GM23248 (cell line): ENCODE measurements at regions not wholly inside any gene's neighbourhood (a gene's known extent, or its start where the extent isn't known, plus 50 kb on each side); places are given as distances from the start of the nearest gene placed in this dataset.

Experiments used
- DNase-seq: peaks from one replicate; pipeline ENCODE4 v3.0.0-alpha.2; 2015
- H2AFZ ChIP-seq: fragments of 200-600 bp; sonication (generic); 2 replicates; pipeline ENCODE4 v1.6.1; 2016; ENCODE audit warnings: antibody characterized with exemption
- H3F3A ChIP-seq: fragments of 200-600 bp; sonication (generic); 2 replicates; pipeline ENCODE4 v1.6.1; 2016; ENCODE audit warnings: mild to moderate bottlenecking, antibody characterized with exemption, mixed run types; ENCODE audit not compliant: insufficient read depth
- H3K27ac ChIP-seq: fragments of 200-600 bp; sonication (generic); 2 replicates; pipeline ENCODE4 v1.5.1; 2016; ENCODE audit warnings: mild to moderate bottlenecking
- H3K27me3 ChIP-seq: fragments of 200-600 bp; sonication (generic); replicated peaks from 2 replicates; pipeline ENCODE4 v1.6.1; 2016; ENCODE audit warnings: mild to moderate bottlenecking; ENCODE audit not compliant: insufficient read depth
- H3K36me3 ChIP-seq: fragments of 200-600 bp; sonication (generic); 2 replicates; pipeline ENCODE4 v1.6.1; 2016; ENCODE audit warnings: low read depth, mild to moderate bottlenecking
- H3K4me1 ChIP-seq: fragments of 200-600 bp; sonication (generic); 2 replicates; pipeline ENCODE4 v1.6.1; 2016; ENCODE audit warnings: mild to moderate bottlenecking; ENCODE audit not compliant: insufficient read depth
- H3K4me2 ChIP-seq: fragments of 200-600 bp; sonication (generic); one replicate; pipeline ENCODE4 v1.6.1; 2016; ENCODE audit warnings: mild to moderate bottlenecking; ENCODE audit not compliant: unreplicated experiment
- H3K4me3 ChIP-seq: fragments of 200-600 bp; sonication (generic); 2 replicates; pipeline ENCODE4 v1.5.1; 2016; ENCODE audit warnings: mild to moderate bottlenecking
- H3K79me2 ChIP-seq: fragments of 200-600 bp; sonication (generic); 2 replicates; pipeline ENCODE4 v1.6.1; 2016; ENCODE audit warnings: mild to moderate bottlenecking; ENCODE audit not compliant: insufficient read depth
- H3K9ac ChIP-seq: fragments of 200-600 bp; sonication (generic); 2 replicates; pipeline ENCODE4 v1.6.1; 2016; ENCODE audit warnings: mild to moderate bottlenecking
- H3K9me2 ChIP-seq: fragments of 200-600 bp; sonication (generic); 2 replicates; pipeline ENCODE4 v1.6.1; 2016; ENCODE audit warnings: mixed run types, mild to moderate bottlenecking, moderate library complexity; ENCODE audit not compliant: insufficient read depth
- H3K9me3 ChIP-seq: fragments of 200-600 bp; sonication (generic); one replicate; pipeline ENCODE4 v1.6.1; 2017; ENCODE audit warnings: low read depth
- H4K20me1 ChIP-seq: fragments of 200-600 bp; sonication (generic); 2 replicates; pipeline ENCODE4 v1.6.0; 2016; ENCODE audit not compliant: insufficient read depth
- EZH2 ChIP-seq: fragments of 200-600 bp; sonication (generic); IDR thresholded peaks from 2 replicates; pipeline ENCODE4 v1.6.1; 2018; ENCODE audit warnings: antibody characterized with exemption, mild to moderate bottlenecking; ENCODE audit not compliant: insufficient read depth, poor library complexity, severe bottlenecking
- EZH2phosphoT487 ChIP-seq: fragments of 200-600 bp; sonication (generic); IDR thresholded peaks from 2 replicates; pipeline ENCODE4 v1.6.1; 2018; ENCODE audit warnings: antibody characterized with exemption, moderate library complexity, mild to moderate bottlenecking, low read depth; ENCODE audit not compliant: insufficient read depth
- WGBS, 2 experiments: methylation state at CpG; one replicate each; pipeline ENCODE4 v1.1.6; 2015 to 2017; ENCODE audit warnings: low lambda C conversion rate in 2 of 2, low coverage in 1 of 2; ENCODE audit errors: missing lambda C conversion rate in 2 of 2; 5-methylcytosine and 5-hydroxymethylcytosine counted together
- in situ Hi-C: fragments of 300-500 bp; cut with MboI; formaldehyde crosslinking; loops from 2 replicates; pipeline ENCODE4 v1.15.0; 2020

GRCh38 chr3:63051920-63052319 is 176.7 kb upstream of the CADPS start:
- H3K4me3 ChIP-seq: peak overlapping the region; percentile 39
- H3K9me2 ChIP-seq: no peaks in the 10 kb centered on the region
- H2AFZ ChIP-seq: no peak overlapping the region; the same call in 1 of the 2 replicates
- TF ChIP-seq EZH2phosphoT487: no peak
- TF ChIP-seq EZH2: no peak
- H3K4me2 ChIP-seq: peak overlapping the region; percentile 70
- H3K27ac ChIP-seq: peak overlapping the region; percentile 42; the same call in 1 of the 2 replicates
- no peaks in the 10 kb centered on the region for H3K27me3 ChIP-seq
- DNase-seq: peak; percentile 81
- no peaks in the 10 kb centered on the region for H3K79me2 ChIP-seq
- H4K20me1 ChIP-seq: no peaks in the 10 kb centered on the region
- H3K4me1 ChIP-seq: peaks cover 44% of the 10 kb centered on the region
- peaks cover 36% of the 10 kb centered on the region for H3F3A ChIP-seq
- H3K9ac ChIP-seq: no peak overlapping the region
- in situ Hi-C loops: no loop called here
- no peaks in the 10 kb centered on the region for H3K9me3 ChIP-seq
- WGBS, 2 experiments: 4 to 6% methylated on average over 5 of the region's 5 CpGs
- no peaks in the 10 kb centered on the region for H3K36me3 ChIP-seq

DNA sequence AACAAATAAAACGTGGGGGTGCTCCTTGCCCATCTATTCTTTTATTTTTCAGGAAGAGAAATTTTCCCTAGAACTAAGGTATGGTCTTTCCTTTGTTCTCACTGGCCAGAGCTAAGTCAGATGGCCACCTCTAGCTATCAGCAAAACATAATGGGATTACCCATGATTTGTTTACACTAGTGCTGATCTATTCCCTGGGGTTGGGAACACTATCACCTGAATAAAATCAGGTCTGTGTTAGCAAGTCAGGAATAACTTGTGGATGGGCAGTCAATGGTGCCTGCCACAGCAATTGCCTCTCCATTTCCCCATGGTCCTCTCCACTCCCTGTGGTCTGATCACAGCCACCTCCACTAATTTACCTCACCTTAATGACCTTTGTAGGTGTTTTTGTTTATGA is 181.7 kb upstream of the CADPS start:
- DNase-seq: no peak
- H3K79me2 ChIP-seq: no peaks in the 10 kb centered on the region
- H3K27me3 ChIP-seq: no peaks in the 10 kb centered on the region
- no peak overlapping the region for H3K4me3 ChIP-seq
- H3K36me3 ChIP-seq: no peaks in the 10 kb centered on the region
- H2AFZ ChIP-seq: no peak overlapping the region
- in situ Hi-C loops: no loop called here
- no peak overlapping the region for H3K9ac ChIP-seq
- no peak overlapping the region for H3K27ac ChIP-seq
- H3K4me2 ChIP-seq: no peak overlapping the region
- no peaks in the 10 kb centered on the region for H4K20me1 ChIP-seq
- no peak for TF ChIP-seq EZH2phosphoT487
- no peak for TF ChIP-seq EZH2
- H3F3A ChIP-seq: peaks cover 7% of the 10 kb centered on the region
- H3K4me1 ChIP-seq: peaks cover 7% of the 10 kb centered on the region
- 29 to 36% methylated on average over 1 of the region's 1 CpG for WGBS, 2 experiments
- no peaks in the 10 kb centered on the region for H3K9me2 ChIP-seq
- no peaks in the 10 kb centered on the region for H3K9me3 ChIP-seq

DNA sequence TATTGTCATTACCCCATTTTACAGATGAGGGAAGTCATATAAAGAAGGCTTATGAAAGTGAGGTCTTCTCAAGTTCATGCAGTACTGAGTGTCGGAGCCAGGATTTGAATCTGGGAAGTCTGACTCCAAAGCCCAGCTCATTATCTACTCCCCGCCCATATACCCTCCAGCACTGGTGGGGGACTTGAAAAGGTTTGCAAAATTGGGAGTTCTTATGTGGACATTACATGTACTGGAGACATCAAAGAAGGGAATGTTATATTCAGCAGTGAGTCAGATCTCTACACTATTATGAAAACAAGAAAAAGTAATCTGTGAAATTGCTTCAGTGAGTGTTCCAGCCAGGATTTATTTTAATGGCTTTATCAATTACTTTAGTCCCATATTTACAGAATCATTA is 185.2 kb upstream of the CADPS start:
- in situ Hi-C loops: no loop called here
- H3K9me2 ChIP-seq: no peaks in the 10 kb centered on the region
- WGBS, 2 experiments: 78 to 81% methylated on average over 2 of the region's 2 CpGs
- TF ChIP-seq EZH2phosphoT487 (no peak), EZH2 (no peak)
- H3K4me2 ChIP-seq: no peak overlapping the region
- H3F3A ChIP-seq: peaks cover 14% of the 10 kb centered on the region
- no peak overlapping the region for H3K9ac ChIP-seq
- no peak overlapping the region for H3K27ac ChIP-seq
- peaks cover 13% of the 10 kb centered on the region for H3K4me1 ChIP-seq
- no peaks in the 10 kb centered on the region for H3K27me3 ChIP-seq
- H4K20me1 ChIP-seq: no peaks in the 10 kb centered on the region
- no peaks in the 10 kb centered on the region for H3K9me3 ChIP-seq
- H3K4me3 ChIP-seq: no peak overlapping the region
- H3K79me2 ChIP-seq: no peaks in the 10 kb centered on the region
- peak; percentile 35 for DNase-seq
- no peak overlapping the region for H2AFZ ChIP-seq
- H3K36me3 ChIP-seq: no peaks in the 10 kb centered on the region

- Histone ChIP-seq H4K20me1 (no peaks in the 10 kb centered on the region), H3K36me3 (no peaks in the 10 kb centered on the region), H3K79me2 (no peaks in the 10 kb centered on the region), H3K9me3 (no peaks in the 10 kb centered on the region), H3K9ac (no peak overlapping the region), H3K9me2 (0 out of 2 replicates have a peak, but pooled peaks cover 3% of the 10 kb centered on the region), H3K4me3 (no peak overlapping the region), H3K4me1 (peaks cover 13% of the 10 kb centered on the region), H3K27ac (no peak overlapping the region), H2AFZ (no peak overlapping the region), H3F3A (peaks cover 14% of the 10 kb centered on the region), H3K4me2 (no peak overlapping the region), H3K27me3 (no peaks in the 10 kb centered on the region)
- 71 to 72% methylated on average over 5 of the region's 5 CpGs for WGBS, 2 experiments
- TF ChIP-seq EZH2 (no peak), EZH2phosphoT487 (no peak)
- in situ Hi-C loops: no loop called here
- DNase-seq: no peak
Observed at GRCh38 chr3:63061449-63061848, 186.2 kb upstream of the CADPS start.

DNA sequence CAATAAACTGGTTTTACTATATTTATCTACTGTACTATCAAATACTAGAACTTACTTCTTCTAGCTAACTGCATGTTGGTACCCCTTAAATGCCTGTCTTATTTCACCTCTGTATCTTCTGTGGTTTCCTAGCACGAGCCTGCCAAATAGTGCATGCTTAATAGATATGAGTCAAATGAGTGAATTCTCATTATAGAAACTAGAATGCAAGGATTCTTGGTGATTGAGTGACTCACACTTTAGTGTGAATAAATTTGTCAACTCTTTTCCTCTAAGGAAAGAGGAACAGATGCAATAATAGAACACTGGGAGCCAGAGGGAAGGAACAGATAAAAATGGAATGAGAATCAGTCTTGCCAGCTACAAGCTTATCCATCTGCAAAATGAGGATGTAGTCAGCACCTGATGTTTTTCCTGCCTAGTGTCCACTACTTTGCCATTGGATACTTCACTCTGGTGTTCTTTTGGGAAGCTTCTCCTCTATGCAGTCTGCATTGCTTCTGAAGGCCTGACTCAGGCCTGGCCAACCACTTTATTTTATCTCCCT is 189.1 kb upstream of the CADPS start:
- in situ Hi-C loops: no loop called here
- Histone ChIP-seq H3K4me2 (no peak overlapping the region), H3K27me3 (no peaks in the 10 kb centered on the region), H3K4me3 (no peak overlapping the region), H3K36me3 (no peaks in the 10 kb centered on the region), H3K79me2 (no peaks in the 10 kb centered on the region), H2AFZ (no peak overlapping the region), H3K27ac (no peak overlapping the region), H4K20me1 (no peaks in the 10 kb centered on the region), H3K4me1 (peaks cover 13% of the 10 kb centered on the region), H3F3A (peaks cover 14% of the 10 kb centered on the region), H3K9ac (no peak overlapping the region), H3K9me3 (no peaks in the 10 kb centered on the region), H3K9me2 (0 out of 2 replicates have a peak, but pooled peaks cover 3% of the 10 kb centered on the region)
- peak; percentile 46 for DNase-seq
- WGBS, 2 experiments: 0% methylated on average over 1 of the region's 1 CpG
- TF ChIP-seq EZH2: no peak
- TF ChIP-seq EZH2phosphoT487: no peak
